ENCODE measurements at regions not wholly inside any gene's neighbourhood (a gene's known extent, or its start where the extent isn't known, plus 50 kb on each side); places are given as distances from the start of the nearest gene placed in this dataset.

DNA sequence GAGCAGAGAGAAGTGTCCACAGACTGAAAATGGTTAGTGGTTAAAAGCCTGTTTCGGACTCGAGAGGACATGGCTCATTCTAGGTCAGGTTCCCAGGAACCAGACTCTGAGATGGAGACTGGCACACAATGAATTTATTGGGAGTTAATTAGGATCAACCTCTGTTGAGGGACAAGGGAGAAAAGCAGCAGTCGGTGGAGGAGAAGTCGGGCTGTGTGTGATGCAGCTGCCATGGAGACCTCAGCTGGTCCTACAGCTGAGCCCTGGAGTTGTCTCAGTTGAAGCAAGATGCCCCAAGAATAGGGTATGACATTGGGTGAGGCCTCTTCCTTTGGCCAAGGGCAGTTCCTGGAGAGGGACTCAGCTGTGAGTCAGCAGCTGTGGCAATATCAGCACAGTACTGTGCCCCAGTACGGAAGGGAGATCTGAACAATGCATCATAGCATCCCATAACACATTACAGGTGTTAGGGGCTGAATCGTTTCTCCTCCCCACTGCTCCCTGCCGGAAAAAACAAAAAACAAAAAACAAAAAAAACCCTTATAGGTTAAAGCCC, 105.4 kb downstream of the ABHD5 start:
- TF ChIP-seq, protein P1, sequence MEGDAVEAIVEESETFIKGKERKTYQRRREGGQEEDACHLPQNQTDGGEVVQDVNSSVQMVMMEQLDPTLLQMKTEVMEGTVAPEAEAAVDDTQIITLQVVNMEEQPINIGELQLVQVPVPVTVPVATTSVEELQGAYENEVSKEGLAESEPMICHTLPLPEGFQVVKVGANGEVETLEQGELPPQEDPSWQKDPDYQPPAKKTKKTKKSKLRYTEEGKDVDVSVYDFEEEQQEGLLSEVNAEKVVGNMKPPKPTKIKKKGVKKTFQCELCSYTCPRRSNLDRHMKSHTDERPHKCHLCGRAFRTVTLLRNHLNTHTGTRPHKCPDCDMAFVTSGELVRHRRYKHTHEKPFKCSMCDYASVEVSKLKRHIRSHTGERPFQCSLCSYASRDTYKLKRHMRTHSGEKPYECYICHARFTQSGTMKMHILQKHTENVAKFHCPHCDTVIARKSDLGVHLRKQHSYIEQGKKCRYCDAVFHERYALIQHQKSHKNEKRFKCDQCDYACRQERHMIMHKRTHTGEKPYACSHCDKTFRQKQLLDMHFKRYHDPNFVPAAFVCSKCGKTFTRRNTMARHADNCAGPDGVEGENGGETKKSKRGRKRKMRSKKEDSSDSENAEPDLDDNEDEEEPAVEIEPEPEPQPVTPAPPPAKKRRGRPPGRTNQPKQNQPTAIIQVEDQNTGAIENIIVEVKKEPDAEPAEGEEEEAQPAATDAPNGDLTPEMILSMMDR (IDR thresholded peaks at IDR 0.05; ENCODE audit: insufficient read depth, missing control alignments), result no peak
- DNase-seq (ENCODE audit: insufficient read length, low spot score) (no peak), FAIRE-seq (no peak)

DNA sequence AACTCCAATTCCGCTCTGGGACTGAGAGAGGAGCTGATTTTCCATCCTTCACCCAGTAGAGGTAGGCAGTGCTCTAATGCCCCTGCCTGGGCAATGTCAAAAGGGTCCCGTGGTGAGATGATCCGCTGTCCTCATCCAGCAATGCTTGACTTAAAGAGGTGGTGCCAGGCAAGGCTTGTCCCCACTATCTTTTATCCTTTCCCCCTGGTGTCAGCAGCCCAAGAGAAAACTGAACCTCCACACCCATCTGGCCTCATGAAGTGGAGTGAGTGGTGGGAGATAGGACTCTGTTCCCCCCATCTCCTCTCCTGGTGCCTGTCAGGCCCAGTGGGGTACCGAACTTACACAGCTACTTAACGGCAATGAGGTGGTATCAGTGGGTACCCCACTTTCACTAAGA, 107.1 kb downstream of the ABHD5 start:
- TF ChIP-seq, protein P1 (IDR thresholded peaks at IDR 0.05; ENCODE audit: insufficient read depth, missing control alignments), result no peak
- DNase-seq (ENCODE audit: insufficient read length, low spot score), result no peak
- FAIRE-seq, result no peak

DNA sequence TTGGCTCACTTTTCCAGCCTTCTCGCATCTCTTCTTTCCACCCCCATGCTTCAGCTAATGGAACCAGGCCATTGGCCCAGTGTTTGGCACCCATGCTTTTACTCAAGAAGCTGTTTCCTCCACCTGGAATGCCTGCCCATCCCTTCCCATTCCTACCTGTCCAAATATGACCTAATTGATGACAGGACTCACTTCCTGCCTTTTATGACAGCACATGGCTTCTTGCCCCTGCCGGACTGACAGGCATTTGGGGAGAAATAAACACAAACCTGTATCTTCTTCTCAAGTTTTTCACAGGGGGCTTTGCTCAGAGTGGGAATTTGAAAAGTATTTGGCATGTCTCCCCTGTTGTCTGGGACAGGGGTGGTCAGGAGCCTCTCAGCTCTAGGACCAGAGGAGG, 120.1 kb downstream of the ABHD5 start:
- TF ChIP-seq, protein P1 (IDR thresholded peaks at IDR 0.05; ENCODE audit: insufficient read depth, missing control alignments), result no peak
- FAIRE-seq, result no peak

DNA sequence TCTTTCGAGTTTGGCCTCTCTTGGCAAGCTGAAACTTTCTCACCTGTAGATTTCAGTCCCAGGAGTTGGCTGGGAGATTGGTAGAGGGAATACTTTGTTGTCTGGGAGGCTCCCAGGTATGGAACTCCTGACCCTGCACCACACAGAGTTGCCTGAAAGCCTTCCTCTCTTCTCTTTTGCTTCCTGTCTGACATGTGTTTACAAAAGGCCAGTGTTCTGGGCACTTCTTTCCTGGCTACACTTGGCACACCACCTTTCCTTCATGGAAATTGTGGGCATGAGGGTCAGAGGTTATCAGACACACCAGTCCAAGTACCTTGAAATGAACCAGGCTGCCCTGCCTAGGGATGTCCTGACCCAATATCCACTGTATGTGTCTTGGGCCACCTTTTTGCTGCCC, 123.7 kb downstream of the ABHD5 start:
- TF ChIP-seq, protein P1 (IDR thresholded peaks at IDR 0.05; ENCODE audit: insufficient read depth, missing control alignments), result no peak
- no peak for DNase-seq (ENCODE audit: insufficient read length, low spot score)
- no peak for FAIRE-seq

More for the DNA sequence above, 120.1 kb downstream of the ABHD5 start:
- DNase-seq (ENCODE audit: insufficient read length, low spot score), result no peak

DNA sequence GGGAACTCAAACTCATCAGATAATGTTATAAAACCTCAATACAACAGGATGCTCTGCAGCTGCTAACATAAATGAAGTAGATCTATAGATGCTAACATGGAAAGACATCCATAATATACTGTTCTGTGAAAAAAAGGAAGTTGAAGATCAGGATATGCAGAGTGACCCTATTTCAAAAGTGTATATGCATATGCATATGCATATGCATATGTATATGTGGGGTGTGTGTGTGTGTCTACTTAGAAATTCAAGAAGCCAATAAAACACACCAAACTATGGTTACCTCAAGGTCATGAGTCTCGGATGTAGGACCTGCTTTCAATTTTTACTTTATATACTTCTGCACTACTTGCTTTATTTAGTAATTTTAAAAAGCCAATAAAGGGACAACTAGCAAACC, 125.6 kb downstream of the ABHD5 start:
- FAIRE-seq (no peak), DNase-seq (ENCODE audit: insufficient read length, low spot score) (no peak)
- TF ChIP-seq, protein P1 (IDR thresholded peaks at IDR 0.05; ENCODE audit: insufficient read depth, missing control alignments), result no peak

DNA sequence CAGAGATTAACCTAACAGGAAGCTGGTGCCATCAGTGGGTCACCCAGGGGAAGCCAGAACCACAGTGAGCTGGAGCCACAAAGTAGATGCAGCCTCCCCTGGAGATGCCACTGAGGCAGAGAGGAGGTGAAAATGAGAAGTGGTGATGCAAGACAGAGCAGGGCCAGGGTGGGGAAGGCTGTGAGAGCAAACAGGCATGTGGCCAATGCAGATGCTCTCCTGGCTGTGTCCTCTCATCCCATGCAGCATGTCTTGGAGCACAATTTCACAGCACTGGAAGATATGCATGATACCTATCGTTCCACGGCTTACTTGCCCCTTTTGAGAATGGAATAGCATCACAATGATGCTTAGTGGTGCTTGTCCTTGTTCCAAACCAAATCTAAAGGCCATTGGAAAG, 126.3 kb downstream of the ABHD5 start:
- DNase-seq (ENCODE audit: insufficient read length, low spot score) (no peak), FAIRE-seq (no peak)
- TF ChIP-seq, protein P1 (IDR thresholded peaks at IDR 0.05; ENCODE audit: insufficient read depth, missing control alignments), result no peak

DNA sequence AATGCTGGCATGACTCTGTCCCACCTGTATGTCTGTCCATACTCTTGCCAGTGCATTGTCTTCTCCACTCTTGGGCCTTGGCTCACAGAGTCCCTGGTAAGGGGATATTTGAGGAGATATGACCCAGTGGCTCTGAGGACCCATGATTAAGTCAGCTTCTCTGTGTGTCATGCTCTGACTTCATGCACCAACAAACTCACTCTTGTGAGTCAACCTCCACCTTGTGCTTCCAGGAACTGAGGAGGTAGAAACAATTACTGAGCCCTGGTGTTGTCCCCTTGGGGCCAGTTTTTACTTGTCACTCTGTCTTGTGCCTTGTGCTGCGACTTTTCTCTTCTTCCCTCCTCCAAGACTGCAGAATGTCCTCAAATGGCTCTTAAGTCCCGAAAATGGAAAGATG, 127.1 kb downstream of the ABHD5 start:
- FAIRE-seq (no peak), DNase-seq (ENCODE audit: insufficient read length, low spot score) (no peak)
- TF ChIP-seq, protein P1 (IDR thresholded peaks at IDR 0.05; ENCODE audit: insufficient read depth, missing control alignments), result no peak

Data from D721Med (cell line).